NCI-H1930 (cell line): ENCODE measurements at regions not wholly inside any gene's neighbourhood (a gene's known extent, or its start where the extent isn't known, plus 50 kb on each side); places are given as distances from the start of the nearest gene placed in this dataset.
"Not testable (repeated sequence)": the region's sequence is repeated elsewhere in the genome, so short reads cannot be mapped to it uniquely, and the experiment has no call there.

Experiments
- DNase-seq, 2 experiments: peaks; one replicate each; lab custom pipeline; 2025; lab: John Stamatoyannopoulos, UW

GRCh38 chr2:186302263-186302662, 183.8 kb upstream of the ZC3H15 start:
- no peak for DNase-seq

GRCh38 chr2:186303091-186303490, 183.0 kb upstream of the ZC3H15 start:
- DNase-seq, result no peak

GRCh38 chr2:186304064-186304463, 182.0 kb upstream of the ZC3H15 start:
- no peak for DNase-seq

GRCh38 chr2:186306754-186307153, 179.3 kb upstream of the ZC3H15 start:
- DNase-seq, result no peak

- DNase-seq, result no peak
Observed at GRCh38 chr2:186307871-186308270, 178.2 kb upstream of the ZC3H15 start.

- no peak for DNase-seq
Observed at GRCh38 chr2:186308347-186308746, 177.7 kb upstream of the ZC3H15 start.

GRCh38 chr2:186309901-186310300, 176.2 kb upstream of the ZC3H15 start:
- DNase-seq, result no peak

- DNase-seq, result no peak
Observed at GRCh38 chr2:186319105-186319504, 167.0 kb upstream of the ZC3H15 start.

- DNase-seq, result no peak
Observed at GRCh38 chr2:186325827-186326535, 160.1 kb upstream of the ZC3H15 start.

GRCh38 chr2:186327251-186327868, 158.7 kb upstream of the ZC3H15 start:
- no peak for DNase-seq

GRCh38 chr2:186328838-186329237, 157.2 kb upstream of the ZC3H15 start:
- DNase-seq, result no peak

- no peak for DNase-seq
Observed at GRCh38 chr2:186330050-186330449, 156.0 kb upstream of the ZC3H15 start.

GRCh38 chr2:186339716-186340115, 146.3 kb upstream of the ZC3H15 start:
- DNase-seq, result no peak

GRCh38 chr2:186342029-186342428, 144.0 kb upstream of the ZC3H15 start:
- DNase-seq, result no peak

- no peak for DNase-seq
Observed at GRCh38 chr2:186345745-186346144, 140.3 kb upstream of the ZC3H15 start.

GRCh38 chr2:186346216-186346615, 139.8 kb upstream of the ZC3H15 start:
- DNase-seq, result no peak

GRCh38 chr2:186347472-186347871, 138.6 kb upstream of the ZC3H15 start:
- DNase-seq, result peak; percentile 12 to 15

- DNase-seq, result no peak
Observed at GRCh38 chr2:186348200-186348599, 137.9 kb upstream of the ZC3H15 start.

- no peak for DNase-seq
Observed at GRCh38 chr2:186349508-186349907, 136.6 kb upstream of the ZC3H15 start.

GRCh38 chr2:186354160-186354559, 131.9 kb upstream of the ZC3H15 start:
- DNase-seq, result not testable (repeated sequence)

GRCh38 chr2:186365406-186365805, 120.7 kb upstream of the ZC3H15 start:
- DNase-seq, result no peak

- no peak for DNase-seq
Observed at GRCh38 chr2:186379052-186379451, 107.0 kb upstream of the ZC3H15 start.

- DNase-seq, result no peak
Observed at GRCh38 chr2:186380805-186381204, 105.3 kb upstream of the ZC3H15 start.

- DNase-seq, result no peak
Observed at GRCh38 chr2:186381573-186381972, 104.5 kb upstream of the ZC3H15 start.
